ENCODE measurements at regions not wholly inside any gene's neighbourhood (a gene's known extent, or its start where the extent isn't known, plus 50 kb on each side); places are given as distances from the start of the nearest gene placed in this dataset.
"Not testable (repeated sequence)": the region's sequence is repeated elsewhere in the genome, so short reads cannot be mapped to it uniquely, and the experiment has no call there.

- Histone ChIP-seq H3K4me3 (no peak overlapping the region), H3K9me3 (replicated peaks in 1 of 11) (no peaks in the 10 kb centered on the region), H3K27me3 (no peaks in the 10 kb centered on the region), H3K27ac (no peak overlapping the region), H3K4me2 (no peak overlapping the region), H3K9ac (no peak overlapping the region), H3K4me1 (no peaks in the 10 kb centered on the region), H3K36me3 (no peaks in the 10 kb centered on the region), H4K20me1 (no peaks in the 10 kb centered on the region)
- no peak for TF ChIP-seq Cebpa-rat (IDR thresholded peaks at IDR 0.05)
These were observed 96.9 kb upstream of the RMP24 start for GRCh38 chr18:35875566-35875965.

- no peaks in the 10 kb centered on the region for H3K36me3 ChIP-seq
- no peak overlapping the region for H3K4me2 ChIP-seq
- no peaks in the 10 kb centered on the region for H3K27me3 ChIP-seq
- no peak overlapping the region for H3K27ac ChIP-seq
- TF ChIP-seq Cebpa-rat (IDR thresholded peaks at IDR 0.05), result no peak
- H4K20me1 ChIP-seq, result no peaks in the 10 kb centered on the region
- no peak overlapping the region for H3K9ac ChIP-seq
- H3K9me3 ChIP-seq (replicated peaks in 1 of 11), result no peaks in the 10 kb centered on the region
- no peaks in the 10 kb centered on the region for H3K4me1 ChIP-seq
- H3K4me3 ChIP-seq, result no peak overlapping the region
These were observed 96.2 kb upstream of the RMP24 start for GRCh38 chr18:35876243-35876642.

- no peaks in the 10 kb centered on the region for H3K9me3 ChIP-seq (replicated peaks in 1 of 11)
- H3K9ac ChIP-seq, result no peak overlapping the region
- H3K27ac ChIP-seq, result no peak overlapping the region
- no peaks in the 10 kb centered on the region for H3K36me3 ChIP-seq
- H3K4me2 ChIP-seq, result no peak overlapping the region
- H3K4me1 ChIP-seq, result no peaks in the 10 kb centered on the region
- no peak overlapping the region for H3K4me3 ChIP-seq
- TF ChIP-seq Cebpa-rat (IDR thresholded peaks at IDR 0.05), result no peak
- H3K27me3 ChIP-seq, result no peaks in the 10 kb centered on the region
- no peaks in the 10 kb centered on the region for H4K20me1 ChIP-seq
These were observed 91.6 kb upstream of the RMP24 start for GRCh38 chr18:35880788-35881455.

- H3K27ac ChIP-seq, result no peak overlapping the region
- no peaks in the 10 kb centered on the region for H3K36me3 ChIP-seq
- H3K4me3 ChIP-seq, result no peak overlapping the region
- H4K20me1 ChIP-seq, result no peaks in the 10 kb centered on the region
- no peak for TF ChIP-seq Cebpa-rat (IDR thresholded peaks at IDR 0.05)
- peaks cover 0 to 15% (median 6%) of the 10 kb centered on the region in 11 experiments; a peak in 10 of 22 replicates for H3K9me3 ChIP-seq (replicated peaks in 1 of 11)
- H3K4me1 ChIP-seq, result no peaks in the 10 kb centered on the region
- H3K9ac ChIP-seq, result no peak overlapping the region
- H3K4me2 ChIP-seq, result no peak overlapping the region
- H3K27me3 ChIP-seq, result no peaks in the 10 kb centered on the region
These were observed 84.2 kb upstream of the RMP24 start for GRCh38 chr18:35888329-35888728.

GRCh38 chr18:35889677-35890076, 82.8 kb upstream of the RMP24 start:
- H3K4me3 ChIP-seq, result no peak overlapping the region
- H3K9ac ChIP-seq, result no peak overlapping the region
- TF ChIP-seq Cebpa-rat (IDR thresholded peaks at IDR 0.05), result no peak
- H3K27ac ChIP-seq, result no peak overlapping the region
- H3K4me1 ChIP-seq, result no peaks in the 10 kb centered on the region
- H3K4me2 ChIP-seq, result no peak overlapping the region
- no peaks in the 10 kb centered on the region for H4K20me1 ChIP-seq
- no peaks in the 10 kb centered on the region for H3K36me3 ChIP-seq
- no peaks in the 10 kb centered on the region for H3K27me3 ChIP-seq
- H3K9me3 ChIP-seq (replicated peaks in 1 of 11), result peaks cover 0 to 15% (median 6%) of the 10 kb centered on the region in 11 experiments; a peak in 10 of 22 replicates

GRCh38 chr18:35890323-35890722, 82.2 kb upstream of the RMP24 start:
- no peaks in the 10 kb centered on the region for H3K36me3 ChIP-seq
- H3K9ac ChIP-seq, result no peak overlapping the region
- H3K27ac ChIP-seq, result no peak overlapping the region
- no peaks in the 10 kb centered on the region for H3K27me3 ChIP-seq
- H4K20me1 ChIP-seq, result no peaks in the 10 kb centered on the region
- no peak overlapping the region for H3K4me2 ChIP-seq
- no peaks in the 10 kb centered on the region for H3K4me1 ChIP-seq
- no peak overlapping the region for H3K4me3 ChIP-seq
- no peak for TF ChIP-seq Cebpa-rat (IDR thresholded peaks at IDR 0.05)
- H3K9me3 ChIP-seq (replicated peaks in 1 of 11), result peaks cover 0 to 15% (median 6%) of the 10 kb centered on the region in 11 experiments; a peak in 10 of 22 replicates

- Histone ChIP-seq H4K20me1 (no peaks in the 10 kb centered on the region), H3K27me3 (no peaks in the 10 kb centered on the region), H3K27ac (no peak overlapping the region), H3K4me3 (no peak overlapping the region), H3K36me3 (no peaks in the 10 kb centered on the region), H3K9ac (no peak overlapping the region), H3K4me1 (no peaks in the 10 kb centered on the region), H3K9me3 (replicated peaks in 1 of 11) (peaks cover under 1 to 18% (median 9%) of the 10 kb centered on the region in 11 experiments; a peak in 18 of 22 replicates), H3K4me2 (no peak overlapping the region)
- TF ChIP-seq Cebpa-rat (IDR thresholded peaks at IDR 0.05), result no peak
These were observed 80.4 kb upstream of the RMP24 start for GRCh38 chr18:35892118-35892517.

- H3K4me2 ChIP-seq, H3K27me3 ChIP-seq, H3K27ac ChIP-seq, H3K4me1 ChIP-seq, H3K36me3 ChIP-seq, H3K9ac ChIP-seq, H4K20me1 ChIP-seq, H3K4me3 ChIP-seq: not testable (repeated sequence)
- H3K9me3 ChIP-seq (replicated peaks in 1 of 11), result peaks cover 12 to 22% (median 18%) of the 10 kb centered on the region in 11 experiments; a peak in 20 of 22 replicates
These were observed 75.0 kb upstream of the RMP24 start for GRCh38 chr18:35897481-35897880.

- H3K4me2 ChIP-seq, result no peak overlapping the region
- no peaks in the 10 kb centered on the region for H3K4me1 ChIP-seq
- no peak overlapping the region for H3K9ac ChIP-seq
- H3K4me3 ChIP-seq, result no peak overlapping the region
- no peaks in the 10 kb centered on the region for H3K36me3 ChIP-seq
- no peaks in the 10 kb centered on the region for H3K9me3 ChIP-seq (replicated peaks in 1 of 11)
- H3K27ac ChIP-seq, result no peak overlapping the region
- no peaks in the 10 kb centered on the region for H3K27me3 ChIP-seq
- no peak for TF ChIP-seq Cebpa-rat (IDR thresholded peaks at IDR 0.05)
- no peaks in the 10 kb centered on the region for H4K20me1 ChIP-seq
These were observed 68.0 kb upstream of the RMP24 start for GRCh38 chr18:35904389-35905037.

GRCh38 chr18:35905436-35905835, 67.0 kb upstream of the RMP24 start:
- Histone ChIP-seq H3K9me3 (replicated peaks in 1 of 11) (no peaks in the 10 kb centered on the region), H3K36me3 (no peaks in the 10 kb centered on the region), H3K4me1 (no peaks in the 10 kb centered on the region), H3K9ac (no peak overlapping the region), H3K4me2 (no peak overlapping the region), H4K20me1 (no peaks in the 10 kb centered on the region), H3K27me3 (no peaks in the 10 kb centered on the region), H3K4me3 (no peak overlapping the region), H3K27ac (no peak overlapping the region)
- no peak for TF ChIP-seq Cebpa-rat (IDR thresholded peaks at IDR 0.05)

GRCh38 chr18:35906291-35906690, 66.2 kb upstream of the RMP24 start:
- H3K27ac ChIP-seq, H4K20me1 ChIP-seq: not testable (repeated sequence)

More at GRCh38 chr18:35906291-35906690, 66.2 kb upstream of the RMP24 start:
- H3K4me2 ChIP-seq; H3K4me1 ChIP-seq; H3K9me3 ChIP-seq (replicated peaks in 1 of 11); H3K9ac ChIP-seq; H3K36me3 ChIP-seq; H3K4me3 ChIP-seq; H3K27me3 ChIP-seq: not testable (repeated sequence)
